ENCODE measurements at regions not wholly inside any gene's neighbourhood (a gene's known extent, or its start where the extent isn't known, plus 50 kb on each side); places are given as distances from the start of the nearest gene placed in this dataset.
"Not testable (repeated sequence)": the region's sequence is repeated elsewhere in the genome, so short reads cannot be mapped to it uniquely, and the experiment has no call there.

GRCh38 chr11:103808252-103808651, 228.2 kb upstream of the DDI1 start:
- no peak overlapping the region for H3K4me3 ChIP-seq (replicated peaks; ENCODE audit: low read depth, low read length)
- DNase-seq (ENCODE audit: low read depth) = no peak
- TF ChIP-seq, protein P1, sequence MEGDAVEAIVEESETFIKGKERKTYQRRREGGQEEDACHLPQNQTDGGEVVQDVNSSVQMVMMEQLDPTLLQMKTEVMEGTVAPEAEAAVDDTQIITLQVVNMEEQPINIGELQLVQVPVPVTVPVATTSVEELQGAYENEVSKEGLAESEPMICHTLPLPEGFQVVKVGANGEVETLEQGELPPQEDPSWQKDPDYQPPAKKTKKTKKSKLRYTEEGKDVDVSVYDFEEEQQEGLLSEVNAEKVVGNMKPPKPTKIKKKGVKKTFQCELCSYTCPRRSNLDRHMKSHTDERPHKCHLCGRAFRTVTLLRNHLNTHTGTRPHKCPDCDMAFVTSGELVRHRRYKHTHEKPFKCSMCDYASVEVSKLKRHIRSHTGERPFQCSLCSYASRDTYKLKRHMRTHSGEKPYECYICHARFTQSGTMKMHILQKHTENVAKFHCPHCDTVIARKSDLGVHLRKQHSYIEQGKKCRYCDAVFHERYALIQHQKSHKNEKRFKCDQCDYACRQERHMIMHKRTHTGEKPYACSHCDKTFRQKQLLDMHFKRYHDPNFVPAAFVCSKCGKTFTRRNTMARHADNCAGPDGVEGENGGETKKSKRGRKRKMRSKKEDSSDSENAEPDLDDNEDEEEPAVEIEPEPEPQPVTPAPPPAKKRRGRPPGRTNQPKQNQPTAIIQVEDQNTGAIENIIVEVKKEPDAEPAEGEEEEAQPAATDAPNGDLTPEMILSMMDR (IDR thresholded peaks at IDR 0.05; ENCODE audit: low read length, missing control alignments) = no peak

DNA sequence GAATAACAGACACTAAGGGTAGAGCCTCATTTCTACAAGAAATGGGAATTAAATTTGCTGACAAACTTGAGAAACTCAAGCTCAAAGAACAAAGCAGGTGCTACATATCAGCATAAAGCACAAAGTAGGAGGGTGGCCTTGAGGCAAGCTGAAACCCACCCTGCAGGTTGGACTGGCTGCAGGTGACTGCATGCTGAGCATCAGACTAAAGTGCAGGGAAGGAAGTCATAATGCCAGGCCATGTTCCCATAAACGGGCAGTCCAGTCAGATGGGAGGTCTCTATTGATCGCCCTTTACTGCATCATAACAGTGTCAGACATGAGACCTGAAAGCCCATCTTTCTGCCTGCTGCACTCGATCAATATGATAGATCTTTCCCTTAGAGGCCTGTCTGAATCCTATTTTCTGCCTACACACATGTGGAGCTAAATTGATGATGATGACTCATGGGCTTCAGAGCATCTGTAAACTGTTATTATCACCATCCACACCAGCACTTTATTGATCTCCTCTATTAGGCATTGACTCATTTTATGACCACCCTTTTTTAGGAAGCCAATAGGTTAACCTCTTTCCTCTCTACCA, 224.5 kb upstream of the DDI1 start:
- no peak for DNase-seq (ENCODE audit: low read depth)
- TF ChIP-seq, protein P1 (IDR thresholded peaks at IDR 0.05; ENCODE audit: low read length, missing control alignments) = no peak
- no peak overlapping the region for H3K4me3 ChIP-seq (replicated peaks; ENCODE audit: low read depth, low read length)

DNA sequence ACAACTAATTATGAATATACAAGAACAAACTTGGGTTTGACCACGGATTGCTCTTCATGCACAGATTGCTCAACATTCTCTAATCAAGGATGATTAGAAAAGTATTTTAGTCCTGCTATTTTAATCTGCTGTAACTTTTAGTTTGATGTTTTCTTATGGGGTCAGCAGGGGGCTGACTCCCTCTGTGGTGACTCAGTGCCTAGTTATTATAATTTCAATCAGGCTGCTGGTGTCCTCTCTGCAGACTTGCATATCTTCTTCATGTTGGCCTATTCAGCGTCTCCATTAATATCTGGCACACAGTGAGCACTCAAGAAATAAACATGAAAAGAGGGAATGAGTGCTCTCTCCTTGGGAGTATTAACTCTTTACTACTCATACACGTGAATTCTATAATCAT, 223.8 kb upstream of the DDI1 start:
- DNase-seq (ENCODE audit: low read depth) = no peak
- no peak overlapping the region for H3K4me3 ChIP-seq (replicated peaks; ENCODE audit: low read depth, low read length)
- TF ChIP-seq, protein P1 (IDR thresholded peaks at IDR 0.05; ENCODE audit: low read length, missing control alignments) = no peak

- H3K4me3 ChIP-seq (replicated peaks; ENCODE audit: low read depth, low read length); DNase-seq (ENCODE audit: low read depth): not testable (repeated sequence)
Observed at GRCh38 chr11:103820345-103820744, 216.1 kb upstream of the DDI1 start.

GRCh38 chr11:103824116-103824515, 212.3 kb upstream of the DDI1 start:
- no peak for DNase-seq (ENCODE audit: low read depth)
- TF ChIP-seq, protein P1 (IDR thresholded peaks at IDR 0.05; ENCODE audit: low read length, missing control alignments) = no peak
- no peak overlapping the region for H3K4me3 ChIP-seq (replicated peaks; ENCODE audit: low read depth, low read length)

DNA sequence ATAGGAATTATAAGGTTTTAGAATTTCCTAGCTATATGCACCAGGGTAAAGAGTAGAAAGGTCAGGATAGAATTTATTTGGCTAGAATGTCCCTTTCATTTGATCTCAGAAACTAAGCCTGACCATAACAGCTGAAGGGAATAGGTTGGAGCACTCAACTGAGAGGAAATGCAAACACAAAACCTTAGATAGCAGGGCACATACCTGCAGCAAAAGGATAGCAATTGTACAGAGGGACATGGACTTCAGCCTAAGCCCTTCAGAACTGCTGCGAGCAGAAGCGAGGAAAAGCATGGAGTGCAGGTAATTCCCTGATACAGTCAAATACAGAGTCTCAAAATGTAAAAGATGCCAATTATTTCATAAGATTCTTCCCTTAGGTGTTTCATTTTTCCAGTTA, 211.0 kb upstream of the DDI1 start:
- TF ChIP-seq, protein P1 (IDR thresholded peaks at IDR 0.05; ENCODE audit: low read length, missing control alignments) = no peak
- no peak overlapping the region for H3K4me3 ChIP-seq (replicated peaks; ENCODE audit: low read depth, low read length)
- DNase-seq (ENCODE audit: low read depth) = no peak

- no peak overlapping the region for H3K4me3 ChIP-seq (replicated peaks; ENCODE audit: low read depth, low read length)
- DNase-seq (ENCODE audit: low read depth) = no peak
- TF ChIP-seq, protein P1 (IDR thresholded peaks at IDR 0.05; ENCODE audit: low read length, missing control alignments) = no peak
Observed at GRCh38 chr11:103826856-103827255, 209.6 kb upstream of the DDI1 start.
